Caco-2 (cell line): ENCODE measurements at regions not wholly inside any gene's neighbourhood (a gene's known extent, or its start where the extent isn't known, plus 50 kb on each side); places are given as distances from the start of the nearest gene placed in this dataset.

Experiments
- BruUV-seq: library from RNA; stranded (reverse); fragments of 400-500 nt; replicated peaks from 2 replicates; lab custom pipeline; 2021; lab: Mats Ljungman, UMichigan
- CTCF ChIA-PET: fragments of 300-600 bp; sonication (Branson Sonifier 250); formaldehyde crosslinking; loops from one replicate; lab custom pipeline; 2022; ENCODE audit warnings: antibody characterized with exemption; lab: Charles Lee
- POLR2A ChIA-PET: fragments of 300-600 bp; sonication (Branson Sonifier 250); formaldehyde crosslinking; loops from one replicate; lab custom pipeline; 2022; ENCODE audit warnings: antibody characterized with exemption; lab: Charles Lee
- DNase-seq, 2 experiments: peaks; one replicate each; pipeline versions ENCODE4 v3.0.0 to v3.0.0-alpha.2; 2020 to 2022
- H3K27me3 ChIP-seq: replicated peaks from 2 replicates; pipeline ENCODE4 v1.6.0; 2011; ENCODE audit warnings: low read length; ENCODE audit not compliant: control insufficient read depth, insufficient read depth
- H3K36me3 ChIP-seq: 2 replicates; pipeline ENCODE4 v1.5.1; 2011; ENCODE audit warnings: low read length; ENCODE audit not compliant: control insufficient read depth, insufficient read depth
- H3K4me1 ChIP-seq: fragments of 250-450 bp; sonication (Bioruptor Pico); 2 replicates; pipeline ENCODE4 v1.5.1; 2020; ENCODE audit warnings: mild to moderate bottlenecking
- H3K4me3 ChIP-seq: 2 replicates; pipeline ENCODE4 v1.5.1; 2011; ENCODE audit warnings: low read depth, mild to moderate bottlenecking, control low read depth, low read length
- H3K9me3 ChIP-seq: fragments of 250-450 bp; sonication (Bioruptor Pico); 2 replicates; pipeline ENCODE4 v1.5.1; 2020; ENCODE audit warnings: mild to moderate bottlenecking, moderate library complexity
- H3K27ac Mint-ChIP-seq: one replicate; pipeline ENCODE4 v1.8.0; 2022; ENCODE audit warnings: mixed read lengths; ENCODE audit not compliant: unreplicated experiment
- H3K27me3 Mint-ChIP-seq: one replicate; pipeline ENCODE4 v1.8.0; 2022; ENCODE audit warnings: mixed read lengths; ENCODE audit not compliant: insufficient read depth, unreplicated experiment
- H3K36me3 Mint-ChIP-seq: one replicate; pipeline ENCODE4 v1.8.0; 2022; ENCODE audit warnings: mild to moderate bottlenecking, mixed read lengths; ENCODE audit not compliant: insufficient read depth, unreplicated experiment
- H3K4me1 Mint-ChIP-seq: one replicate; pipeline ENCODE4 v1.8.0; 2022; ENCODE audit warnings: low read depth, mixed read lengths; ENCODE audit not compliant: unreplicated experiment
- H3K4me3 Mint-ChIP-seq: one replicate; pipeline ENCODE4 v1.8.0; 2022; ENCODE audit warnings: mild to moderate bottlenecking, moderate library complexity, mixed read lengths; ENCODE audit not compliant: unreplicated experiment
- H3K9me3 Mint-ChIP-seq: one replicate; pipeline ENCODE4 v1.8.0; 2022; ENCODE audit warnings: mixed read lengths; ENCODE audit not compliant: unreplicated experiment
- intact Hi-C: fragments of 100-400 bp; cut with micrococcal nuclease; formaldehyde crosslinking; loops from one replicate; pipeline ENCODE4 v1.10.0; 2022; ENCODE audit not compliant: unreplicated experiment
- TF ChIP-seq, protein P1 (sequence below), 2 experiments: fragments of 200-600 bp in 1 of 2; IDR thresholded peaks; 1 replicate in 1 of 2; 2 replicates in 1 of 2; pipeline versions ENCODE4 v1.5.1 to v1.8.0; 2011 to 2022; ENCODE audit warnings: antibody characterized with exemption in 1 of 2, control low read depth in 1 of 2, inconsistent platforms in 1 of 2, low read depth in 1 of 2, low read length in 1 of 2, mild to moderate bottlenecking in 1 of 2, moderate library complexity in 1 of 2; ENCODE audit not compliant: insufficient read depth in 1 of 2, severe bottlenecking in 1 of 2, unreplicated experiment in 1 of 2

DNA sequence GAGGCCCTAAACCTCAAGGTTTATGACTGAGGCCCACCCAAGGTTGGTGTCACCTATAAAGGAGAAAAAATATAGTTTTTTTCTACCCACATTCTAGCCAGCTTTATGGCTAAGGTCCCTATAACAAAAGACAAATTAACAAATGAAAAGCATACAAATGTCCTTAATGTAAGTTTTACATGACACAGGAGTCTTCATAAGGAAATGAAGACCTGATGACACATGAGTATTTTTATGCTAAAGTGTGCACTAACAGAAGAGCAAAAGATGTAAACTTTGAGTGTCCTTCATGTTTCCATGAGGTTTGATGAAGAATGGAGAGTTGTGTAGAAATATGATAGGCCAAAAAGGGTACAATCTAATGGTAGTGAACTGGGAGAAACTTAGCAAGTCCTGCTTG, 114.7 kb upstream of the INTU start:
- Histone ChIP-seq H3K4me3 (no peak overlapping the region), H3K9me3 (no peaks in the 10 kb centered on the region), H3K4me1 (no peaks in the 10 kb centered on the region), H3K27me3 (no peaks in the 10 kb centered on the region), H3K36me3 (no peaks in the 10 kb centered on the region)
- no peak overlapping the region for H3K4me3 Mint-ChIP-seq
- ChIA-PET CTCF (no interaction called here), POLR2A (no interaction called here)
- TF ChIP-seq, protein P1, sequence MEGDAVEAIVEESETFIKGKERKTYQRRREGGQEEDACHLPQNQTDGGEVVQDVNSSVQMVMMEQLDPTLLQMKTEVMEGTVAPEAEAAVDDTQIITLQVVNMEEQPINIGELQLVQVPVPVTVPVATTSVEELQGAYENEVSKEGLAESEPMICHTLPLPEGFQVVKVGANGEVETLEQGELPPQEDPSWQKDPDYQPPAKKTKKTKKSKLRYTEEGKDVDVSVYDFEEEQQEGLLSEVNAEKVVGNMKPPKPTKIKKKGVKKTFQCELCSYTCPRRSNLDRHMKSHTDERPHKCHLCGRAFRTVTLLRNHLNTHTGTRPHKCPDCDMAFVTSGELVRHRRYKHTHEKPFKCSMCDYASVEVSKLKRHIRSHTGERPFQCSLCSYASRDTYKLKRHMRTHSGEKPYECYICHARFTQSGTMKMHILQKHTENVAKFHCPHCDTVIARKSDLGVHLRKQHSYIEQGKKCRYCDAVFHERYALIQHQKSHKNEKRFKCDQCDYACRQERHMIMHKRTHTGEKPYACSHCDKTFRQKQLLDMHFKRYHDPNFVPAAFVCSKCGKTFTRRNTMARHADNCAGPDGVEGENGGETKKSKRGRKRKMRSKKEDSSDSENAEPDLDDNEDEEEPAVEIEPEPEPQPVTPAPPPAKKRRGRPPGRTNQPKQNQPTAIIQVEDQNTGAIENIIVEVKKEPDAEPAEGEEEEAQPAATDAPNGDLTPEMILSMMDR (IDR thresholded peaks at IDR 0.05; ENCODE audit: insufficient read depth in 1 of 2, low read depth in 1 of 2, low read length in 1 of 2, severe bottlenecking in 1 of 2, unreplicated experiment in 1 of 2), result no peak
- no TSS peak for BruUV-seq
- H3K4me1 Mint-ChIP-seq, result no peaks in the 10 kb centered on the region
- H3K36me3 Mint-ChIP-seq, result no peaks in the 10 kb centered on the region
- intact Hi-C loops, result no loop called here
- no peaks in the 10 kb centered on the region for H3K9me3 Mint-ChIP-seq
- no peak for DNase-seq
- peaks cover 17% of the 10 kb centered on the region for H3K27me3 Mint-ChIP-seq
- no peak overlapping the region for H3K27ac Mint-ChIP-seq

DNA sequence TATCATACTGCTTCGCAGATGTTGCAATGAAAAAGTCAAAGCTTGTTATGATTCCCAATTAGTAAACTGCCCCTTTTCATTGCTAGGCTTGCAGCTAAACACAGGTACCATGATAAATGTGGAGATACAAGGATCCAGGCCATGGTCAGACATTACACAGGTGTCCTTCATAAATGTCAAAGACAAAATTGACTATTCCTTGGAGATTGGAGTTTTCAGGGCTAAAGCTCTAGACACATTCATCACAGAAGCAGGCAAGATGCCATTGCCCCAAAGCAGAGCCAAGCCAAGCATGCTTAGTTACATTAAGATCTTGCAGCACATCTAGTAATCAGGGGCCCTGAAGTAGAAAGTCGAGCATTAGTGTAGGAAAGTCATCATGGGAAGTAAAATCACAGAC, 111.3 kb upstream of the INTU start:
- Histone ChIP-seq H3K36me3 (no peaks in the 10 kb centered on the region), H3K27me3 (no peaks in the 10 kb centered on the region), H3K4me3 (no peak overlapping the region), H3K9me3 (no peaks in the 10 kb centered on the region), H3K4me1 (no peaks in the 10 kb centered on the region)
- no peaks in the 10 kb centered on the region for H3K4me1 Mint-ChIP-seq
- TF ChIP-seq, protein P1 (IDR thresholded peaks at IDR 0.05; ENCODE audit: insufficient read depth in 1 of 2, low read depth in 1 of 2, low read length in 1 of 2, severe bottlenecking in 1 of 2, unreplicated experiment in 1 of 2), result no peak
- ChIA-PET CTCF (no interaction called here), POLR2A (no interaction called here)
- H3K9me3 Mint-ChIP-seq, result no peaks in the 10 kb centered on the region
- no peak overlapping the region for H3K27ac Mint-ChIP-seq
- no TSS peak for BruUV-seq
- no peaks in the 10 kb centered on the region for H3K36me3 Mint-ChIP-seq
- DNase-seq, result no peak
- peaks cover 3% of the 10 kb centered on the region for H3K27me3 Mint-ChIP-seq
- H3K4me3 Mint-ChIP-seq, result no peak overlapping the region
- intact Hi-C loops, result no loop called here

DNA sequence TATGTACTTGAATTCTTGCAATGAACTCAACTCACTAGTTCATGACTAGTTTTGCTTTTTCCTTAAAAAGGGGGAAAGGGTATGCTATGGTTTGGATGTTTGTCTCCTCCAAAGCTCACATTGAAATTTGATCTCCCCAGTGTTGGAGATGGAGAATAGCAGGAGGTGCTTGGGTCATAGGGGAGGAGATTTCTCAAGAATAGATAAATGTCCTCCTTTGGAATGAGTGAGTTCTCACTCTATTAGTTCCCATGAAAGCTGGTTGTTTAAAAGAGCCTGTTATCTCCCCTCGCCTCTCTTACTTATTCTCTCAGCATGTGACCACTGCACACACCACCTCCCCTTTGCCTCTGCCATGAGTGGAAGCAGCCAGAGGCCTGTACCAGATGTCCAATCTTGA, 109.4 kb upstream of the INTU start:
- no peak for DNase-seq
- Mint-ChIP-seq H3K27ac (no peak overlapping the region), H3K9me3 (no peaks in the 10 kb centered on the region), H3K4me3 (no peak overlapping the region), H3K36me3 (no peaks in the 10 kb centered on the region), H3K4me1 (no peaks in the 10 kb centered on the region), H3K27me3 (peaks cover 2% of the 10 kb centered on the region)
- no peaks in the 10 kb centered on the region for H3K27me3 ChIP-seq
- ChIA-PET CTCF (no interaction called here), POLR2A (no interaction called here)
- intact Hi-C loops, result no loop called here
- BruUV-seq, result no TSS peak
- TF ChIP-seq, protein P1 (IDR thresholded peaks at IDR 0.05; ENCODE audit: insufficient read depth in 1 of 2, low read depth in 1 of 2, low read length in 1 of 2, severe bottlenecking in 1 of 2, unreplicated experiment in 1 of 2), result no peak
- no peaks in the 10 kb centered on the region for H3K36me3 ChIP-seq
- no peaks in the 10 kb centered on the region for H3K9me3 ChIP-seq
- no peak overlapping the region for H3K4me3 ChIP-seq
- no peaks in the 10 kb centered on the region for H3K4me1 ChIP-seq
